Tibial nerve (tissue), 4 donors: ENCODE measurements at regions not wholly inside any gene's neighbourhood (a gene's known extent, or its start where the extent isn't known, plus 50 kb on each side); places are given as distances from the start of the nearest gene placed in this dataset.

Source experiments
- DNase-seq, 2 donors: peaks; one replicate each; pipeline ENCODE4 v3.0.0-alpha.2; 2019; ENCODE audit warnings: low spot score in 2 of 2
- H3K27ac ChIP-seq, 4 donors: fragments of 200-600 bp; sonication (generic) in 3 of 4; one replicate each; pipeline ENCODE4 v1.5.1; 2017 to 2019; ENCODE audit warnings: mild to moderate bottlenecking in 1 of 4
- H3K27me3 ChIP-seq, 2 donors: fragments of 200-600 bp; sonication (generic) in 1 of 2; one replicate each; pipeline versions ENCODE4 v1.5.1 to v1.6.0; 2017 to 2019
- H3K36me3 ChIP-seq, 3 donors: fragments of 200-600 bp; sonication (generic); one replicate each; pipeline ENCODE4 v1.5.1; 2018 to 2019
- H3K4me1 ChIP-seq, 4 donors: fragments of 200-600 bp; sonication (generic) in 3 of 4; one replicate each; pipeline ENCODE4 v1.5.1; 2017 to 2019
- H3K4me3 ChIP-seq, 4 donors: fragments of 200-600 bp; sonication (generic) in 3 of 4; one replicate each; pipeline ENCODE4 v1.5.1; 2017 to 2019; ENCODE audit warnings: mild to moderate bottlenecking in 1 of 4, moderate library complexity in 1 of 4
- H3K9me3 ChIP-seq, 4 donors: fragments of 200-600 bp; sonication (generic) in 3 of 4; one replicate each; pipeline ENCODE4 v1.5.1; 2017 to 2019
- CTCF ChIP-seq, 5 experiments: fragments of 200-600 bp in 3 of 5; fragments of 450-650 bp in 2 of 5; sonication (generic) in 3 of 5; IDR thresholded peaks; one replicate each; pipeline ENCODE4 v1.5.1; 2016 to 2019; ENCODE audit warnings: antibody characterized with exemption in 5 of 5, mild to moderate bottlenecking in 3 of 5, moderate library complexity in 2 of 5
- EP300 ChIP-seq, 2 donors: sonication (generic); formaldehyde crosslinking; IDR thresholded peaks; one replicate each; pipeline ENCODE4 v1.6.1; 2017; ENCODE audit warnings: antibody characterized with exemption in 2 of 2, mild to moderate bottlenecking in 1 of 2
- POLR2A ChIP-seq, 2 donors: fragments of 450-650 bp; IDR thresholded peaks; one replicate each; pipeline ENCODE4 v1.6.1; 2017; ENCODE audit warnings: antibody characterized with exemption in 2 of 2, mild to moderate bottlenecking in 2 of 2, moderate library complexity in 2 of 2
- WGBS, 2 donors: methylation state at CpG; one replicate each; pipeline ENCODE4 v1.1.5; 2018; 5-methylcytosine and 5-hydroxymethylcytosine counted together

GRCh38 chr9:105098370-105098769 is 146.1 kb upstream of the SLC44A1 start:
- no peak for DNase-seq
- Histone ChIP-seq H3K27me3 (no peaks in the 10 kb centered on the region), H3K4me3 (no peak overlapping the region), H3K9me3 (no peaks in the 10 kb centered on the region), H3K4me1 (no peaks in the 10 kb centered on the region), H3K36me3 (no peaks in the 10 kb centered on the region), H3K27ac (no peak overlapping the region)
- 31 to 57% methylated on average over 2 of the region's 2 CpGs for WGBS, 2 donors
- TF ChIP-seq EP300 (IDR thresholded peaks at IDR 0.05) = no peak
- no peak for TF ChIP-seq POLR2A (IDR thresholded peaks at IDR 0.05)
- no peak for TF ChIP-seq CTCF (IDR thresholded peaks at IDR 0.05)

- no peak for TF ChIP-seq POLR2A (IDR thresholded peaks at IDR 0.05)
- TF ChIP-seq EP300 (IDR thresholded peaks at IDR 0.05) = no peak
- no peak for TF ChIP-seq CTCF (IDR thresholded peaks at IDR 0.05)
- 61 to 75% methylated on average over 3 of the region's 3 CpGs for WGBS, 2 donors
- Histone ChIP-seq H3K36me3 (no peaks in the 10 kb centered on the region), H3K27ac (no peak overlapping the region), H3K4me1 (no peaks in the 10 kb centered on the region), H3K27me3 (no peaks in the 10 kb centered on the region), H3K4me3 (no peak overlapping the region), H3K9me3 (peaks cover 0 to 3% (median 0%) of the 10 kb centered on the region in 4 donors)
- no peak for DNase-seq
Observed at GRCh38 chr9:105103776-105104175, 140.7 kb upstream of the SLC44A1 start.

GRCh38 chr9:105114318-105114717 is 130.1 kb upstream of the SLC44A1 start:
- Histone ChIP-seq H3K9me3 (no peaks in the 10 kb centered on the region), H3K4me1 (no peaks in the 10 kb centered on the region), H3K27ac (no peak overlapping the region), H3K27me3 (no peaks in the 10 kb centered on the region), H3K36me3 (no peaks in the 10 kb centered on the region), H3K4me3 (no peak overlapping the region)
- TF ChIP-seq EP300 (IDR thresholded peaks at IDR 0.05) = no peak
- no peak for TF ChIP-seq CTCF (IDR thresholded peaks at IDR 0.05)
- TF ChIP-seq POLR2A (IDR thresholded peaks at IDR 0.05) = no peak
- no peak for DNase-seq
- 87 to 97% methylated on average over 5 of the region's 5 CpGs for WGBS, 2 donors

GRCh38 chr9:105114964-105115728 is 129.3 kb upstream of the SLC44A1 start:
- WGBS, 2 donors = 78% methylated on average over 11 of the region's 11 CpGs
- no peak overlapping the region for H3K27ac ChIP-seq
- peak in 1 of 2 donors; percentile 45 for DNase-seq
- no peaks in the 10 kb centered on the region for H3K27me3 ChIP-seq
- no peaks in the 10 kb centered on the region for H3K9me3 ChIP-seq
- H3K4me3 ChIP-seq = no peak overlapping the region
- peak in 1 of 2 donors; percentile 50 for TF ChIP-seq EP300 (IDR thresholded peaks at IDR 0.05)
- TF ChIP-seq POLR2A (IDR thresholded peaks at IDR 0.05) = no peak
- H3K4me1 ChIP-seq = no peaks in the 10 kb centered on the region
- H3K36me3 ChIP-seq = no peaks in the 10 kb centered on the region

- Histone ChIP-seq H3K27ac (no peak overlapping the region), H3K36me3 (no peaks in the 10 kb centered on the region), H3K9me3 (no peaks in the 10 kb centered on the region), H3K27me3 (no peaks in the 10 kb centered on the region), H3K4me1 (no peaks in the 10 kb centered on the region), H3K4me3 (no peak overlapping the region)
- WGBS, 2 donors = 81 to 87% methylated on average over 9 of the region's 9 CpGs
- no peak for TF ChIP-seq EP300 (IDR thresholded peaks at IDR 0.05)
- no peak for TF ChIP-seq CTCF (IDR thresholded peaks at IDR 0.05)
- no peak for TF ChIP-seq POLR2A (IDR thresholded peaks at IDR 0.05)
- DNase-seq = no peak
Observed at GRCh38 chr9:105116052-105116868, 128.2 kb upstream of the SLC44A1 start.
